H1 (cell line): ENCODE measurements at regions not wholly inside any gene's neighbourhood (a gene's known extent, or its start where the extent isn't known, plus 50 kb on each side); places are given as distances from the start of the nearest gene placed in this dataset.

ENCODE experiments used
- BRCA1 ChIP-seq: IDR thresholded peaks from 2 replicates; pipeline ENCODE4 v1.6.1; 2012; ENCODE audit warnings: low read depth, low read length, improper control_type of control experiment
- CHD1 ChIP-seq: IDR thresholded peaks from 2 replicates; pipeline ENCODE4 v1.6.1; 2012; ENCODE audit warnings: low read depth, low read length, improper control_type of control experiment
- CHD7 ChIP-seq: fragments of 300-600 bp; sonication (generic); IDR thresholded peaks from 2 replicates; pipeline ENCODE4 v1.7.1; 2012; ENCODE audit warnings: low read length, moderate library complexity, mild to moderate bottlenecking, inconsistent platforms; ENCODE audit not compliant: insufficient replicate concordance
- EP300 ChIP-seq, 2 experiments: IDR thresholded peaks; 1 replicate in 1 of 2; 2 replicates in 1 of 2; pipeline ENCODE4 v1.6.1; 2011 to 2012; ENCODE audit warnings: low read depth in 2 of 2, low read length in 2 of 2, mild to moderate bottlenecking in 2 of 2, borderline replicate concordance in 1 of 2, inconsistent platforms in 1 of 2, moderate library complexity in 1 of 2
- HDAC6 ChIP-seq: IDR thresholded peaks from one replicate; pipeline ENCODE4 v1.7.1; 2012; ENCODE audit warnings: low read depth, mild to moderate bottlenecking, inconsistent platforms, low read length, moderate library complexity
- KDM1A ChIP-seq: fragments of 200-600, 300-600 bp; sonication (generic); IDR thresholded peaks from 2 replicates; pipeline ENCODE4 v1.7.1; 2016; ENCODE audit warnings: mild to moderate bottlenecking, low read length, borderline replicate concordance
- KDM4A ChIP-seq: IDR thresholded peaks from one replicate; pipeline ENCODE4 v1.7.1; 2012; ENCODE audit warnings: low read depth, mild to moderate bottlenecking, moderate library complexity, low read length, inconsistent platforms; ENCODE audit not compliant: severe bottlenecking
- MAFK ChIP-seq: IDR thresholded peaks from 2 replicates; pipeline ENCODE4 v1.6.1; 2012; ENCODE audit warnings: low read depth, mild to moderate bottlenecking, improper control_type of control experiment, low read length
- RFX5 ChIP-seq: IDR thresholded peaks from 2 replicates; pipeline ENCODE4 v1.6.1; 2011; ENCODE audit warnings: low read depth, low read length, improper control_type of control experiment, borderline replicate concordance
- SIN3A ChIP-seq, 2 experiments: IDR thresholded peaks in 1 of 2; conservative IDR thresholded peaks in 1 of 2; 2 replicates each; pipeline ENCODE4 v1.6.1; 2011 to 2012; ENCODE audit warnings: low read length in 2 of 2, improper control_type of control experiment in 1 of 2, low read depth in 1 of 2, mild to moderate bottlenecking in 1 of 2
- YY1 ChIP-seq: IDR thresholded peaks from 2 replicates; pipeline ENCODE4 v1.6.1; 2011; ENCODE audit warnings: low read depth, mild to moderate bottlenecking, low read length
- TF ChIP-seq, protein P1 (sequence below): IDR thresholded peaks from 2 replicates; pipeline ENCODE4 v1.6.1; 2011; ENCODE audit warnings: low read depth, mild to moderate bottlenecking, low read length; ENCODE audit not compliant: insufficient read depth

GRCh38 chr16:85285681-85286065 lies 173.4 kb upstream of the CIBAR2 start (continued):
- TF ChIP-seq CHD7 (no peak), KDM1A (no peak), RFX5 (no peak), HDAC6 (no peak), CHD1 (no peak), MAFK (no peak), EP300 (IDR thresholded peaks at IDR 0.05; ENCODE audit: borderline replicate concordance in 1 of 2, low read depth in 2 of 2, low read length in 2 of 2) (no peak), YY1 (no peak), BRCA1 (no peak), SIN3A (conservative IDR thresholded peaks at IDR 0.05 in 1 of 2, IDR thresholded peaks at IDR 0.05 in 1 of 2; ENCODE audit: low read depth in 1 of 2, low read length in 2 of 2) (no peak), KDM4A (no peak)
- TF ChIP-seq, protein P1, sequence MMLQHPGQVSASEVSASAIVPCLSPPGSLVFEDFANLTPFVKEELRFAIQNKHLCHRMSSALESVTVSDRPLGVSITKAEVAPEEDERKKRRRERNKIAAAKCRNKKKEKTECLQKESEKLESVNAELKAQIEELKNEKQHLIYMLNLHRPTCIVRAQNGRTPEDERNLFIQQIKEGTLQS, result no peak
